HG02571 (cell line): ENCODE measurements at regions not wholly inside any gene's neighbourhood (a gene's known extent, or its start where the extent isn't known, plus 50 kb on each side); places are given as distances from the start of the nearest gene placed in this dataset.

Experiments used
- ATAC-seq: cut with Tn5 transposase; IDR thresholded peaks from one replicate; pipeline ENCODE4 v1.9.1; 2021; ENCODE audit warnings: mild to moderate bottlenecking, moderate library complexity; ENCODE audit not compliant: unreplicated experiment

- no peak for ATAC-seq
Measured at GRCh38 chr2:48098539-48098938, 192.2 kb upstream of the FBXO11 start.

GRCh38 chr2:48104418-48104817, 198.1 kb upstream of the FBXO11 start:
- ATAC-seq, result no peak

- ATAC-seq, result no peak
Measured at GRCh38 chr2:48105848-48106247, 199.6 kb upstream of the FBXO11 start.

- ATAC-seq, result no peak
Measured at GRCh38 chr2:48107326-48107925, 201.1 kb upstream of the FBXO11 start.

GRCh38 chr2:48108455-48108854, 202.2 kb upstream of the FBXO11 start:
- no peak for ATAC-seq

- ATAC-seq, result no peak
Measured at GRCh38 chr2:48109491-48110204, 203.3 kb upstream of the FBXO11 start.

GRCh38 chr2:48110492-48110891, 204.0 kb upstream of the FOXN2 start:
- no peak for ATAC-seq

- ATAC-seq, result no peak
Measured at GRCh38 chr2:48112911-48113680, 201.4 kb upstream of the FOXN2 start.

- ATAC-seq, result no peak
Measured at GRCh38 chr2:48113767-48114166, 200.7 kb upstream of the FOXN2 start.

GRCh38 chr2:48114256-48114655, 200.2 kb upstream of the FOXN2 start:
- ATAC-seq, result peak; percentile 39

GRCh38 chr2:48116497-48116896, 198.0 kb upstream of the FOXN2 start:
- no peak for ATAC-seq

- no peak for ATAC-seq
Measured at GRCh38 chr2:48118895-48119294, 195.6 kb upstream of the FOXN2 start.

- no peak for ATAC-seq
Measured at GRCh38 chr2:48120112-48120511, 194.4 kb upstream of the FOXN2 start.

- ATAC-seq, result no peak
Measured at GRCh38 chr2:48120759-48121242, 193.7 kb upstream of the FOXN2 start.

GRCh38 chr2:48122166-48122565, 192.3 kb upstream of the FOXN2 start:
- ATAC-seq, result no peak

GRCh38 chr2:48124592-48124991, 189.9 kb upstream of the FOXN2 start:
- no peak for ATAC-seq

- no peak for ATAC-seq
Measured at GRCh38 chr2:48126162-48126561, 188.3 kb upstream of the FOXN2 start.

GRCh38 chr2:48127612-48128191, 186.8 kb upstream of the FOXN2 start:
- ATAC-seq, result no peak

GRCh38 chr2:48129293-48129950, 185.1 kb upstream of the FOXN2 start:
- no peak for ATAC-seq

GRCh38 chr2:48131539-48132270, 182.8 kb upstream of the FOXN2 start:
- ATAC-seq, result no peak
